GM23248 (cell line): ENCODE measurements at regions not wholly inside any gene's neighbourhood (a gene's known extent, or its start where the extent isn't known, plus 50 kb on each side); places are given as distances from the start of the nearest gene placed in this dataset.

Experiments used
- DNase-seq: peaks from one replicate; pipeline ENCODE4 v3.0.0-alpha.2; 2015
- H2AFZ ChIP-seq: fragments of 200-600 bp; sonication (generic); 2 replicates; pipeline ENCODE4 v1.6.1; 2016; ENCODE audit warnings: antibody characterized with exemption
- H3F3A ChIP-seq: fragments of 200-600 bp; sonication (generic); 2 replicates; pipeline ENCODE4 v1.6.1; 2016; ENCODE audit warnings: mild to moderate bottlenecking, antibody characterized with exemption, mixed run types; ENCODE audit not compliant: insufficient read depth
- H3K27ac ChIP-seq: fragments of 200-600 bp; sonication (generic); 2 replicates; pipeline ENCODE4 v1.5.1; 2016; ENCODE audit warnings: mild to moderate bottlenecking
- H3K27me3 ChIP-seq: fragments of 200-600 bp; sonication (generic); replicated peaks from 2 replicates; pipeline ENCODE4 v1.6.1; 2016; ENCODE audit warnings: mild to moderate bottlenecking; ENCODE audit not compliant: insufficient read depth
- H3K36me3 ChIP-seq: fragments of 200-600 bp; sonication (generic); 2 replicates; pipeline ENCODE4 v1.6.1; 2016; ENCODE audit warnings: low read depth, mild to moderate bottlenecking
- H3K4me1 ChIP-seq: fragments of 200-600 bp; sonication (generic); 2 replicates; pipeline ENCODE4 v1.6.1; 2016; ENCODE audit warnings: mild to moderate bottlenecking; ENCODE audit not compliant: insufficient read depth
- H3K4me2 ChIP-seq: fragments of 200-600 bp; sonication (generic); one replicate; pipeline ENCODE4 v1.6.1; 2016; ENCODE audit warnings: mild to moderate bottlenecking; ENCODE audit not compliant: unreplicated experiment
- H3K4me3 ChIP-seq: fragments of 200-600 bp; sonication (generic); 2 replicates; pipeline ENCODE4 v1.5.1; 2016; ENCODE audit warnings: mild to moderate bottlenecking
- H3K79me2 ChIP-seq: fragments of 200-600 bp; sonication (generic); 2 replicates; pipeline ENCODE4 v1.6.1; 2016; ENCODE audit warnings: mild to moderate bottlenecking; ENCODE audit not compliant: insufficient read depth
- H3K9ac ChIP-seq: fragments of 200-600 bp; sonication (generic); 2 replicates; pipeline ENCODE4 v1.6.1; 2016; ENCODE audit warnings: mild to moderate bottlenecking
- H3K9me2 ChIP-seq: fragments of 200-600 bp; sonication (generic); 2 replicates; pipeline ENCODE4 v1.6.1; 2016; ENCODE audit warnings: mixed run types, mild to moderate bottlenecking, moderate library complexity; ENCODE audit not compliant: insufficient read depth
- H3K9me3 ChIP-seq: fragments of 200-600 bp; sonication (generic); one replicate; pipeline ENCODE4 v1.6.1; 2017; ENCODE audit warnings: low read depth
- H4K20me1 ChIP-seq: fragments of 200-600 bp; sonication (generic); 2 replicates; pipeline ENCODE4 v1.6.0; 2016; ENCODE audit not compliant: insufficient read depth
- EZH2 ChIP-seq: fragments of 200-600 bp; sonication (generic); IDR thresholded peaks from 2 replicates; pipeline ENCODE4 v1.6.1; 2018; ENCODE audit warnings: antibody characterized with exemption, mild to moderate bottlenecking; ENCODE audit not compliant: insufficient read depth, poor library complexity, severe bottlenecking
- EZH2phosphoT487 ChIP-seq: fragments of 200-600 bp; sonication (generic); IDR thresholded peaks from 2 replicates; pipeline ENCODE4 v1.6.1; 2018; ENCODE audit warnings: antibody characterized with exemption, moderate library complexity, mild to moderate bottlenecking, low read depth; ENCODE audit not compliant: insufficient read depth
- WGBS, 2 experiments: methylation state at CpG; one replicate each; pipeline ENCODE4 v1.1.6; 2015 to 2017; ENCODE audit warnings: low lambda C conversion rate in 2 of 2, low coverage in 1 of 2; ENCODE audit errors: missing lambda C conversion rate in 2 of 2; 5-methylcytosine and 5-hydroxymethylcytosine counted together
- in situ Hi-C: fragments of 300-500 bp; cut with MboI; formaldehyde crosslinking; loops from 2 replicates; pipeline ENCODE4 v1.15.0; 2020

- 12 to 20% methylated on average over 2 of the region's 2 CpGs for WGBS, 2 experiments
These were observed 2071.2 kb upstream of the CDH6 start for GRCh38 chr5:29122306-29122705.

GRCh38 chr5:29114331-29114768 lies 2076.0 kb upstream of the CDH9 start:
- no peak for DNase-seq
- Histone ChIP-seq H3K4me2 (no peak overlapping the region), H3K36me3 (no peaks in the 10 kb centered on the region), H3K27ac (no peak overlapping the region), H3K9me3 (no peaks in the 10 kb centered on the region), H2AFZ (no peak overlapping the region), H3K4me3 (no peak overlapping the region), H3K9ac (no peak overlapping the region), H3K9me2 (no peaks in the 10 kb centered on the region), H3K79me2 (no peaks in the 10 kb centered on the region), H3K4me1 (no peaks in the 10 kb centered on the region), H3K27me3 (no peaks in the 10 kb centered on the region), H3F3A (no peaks in the 10 kb centered on the region), H4K20me1 (no peaks in the 10 kb centered on the region)
- in situ Hi-C loops = no loop called here
- TF ChIP-seq EZH2 (no peak), EZH2phosphoT487 (no peak)

More at GRCh38 chr5:29122306-29122705, 2071.2 kb upstream of the CDH6 start:
- no peaks in the 10 kb centered on the region for H4K20me1 ChIP-seq
- H3K36me3 ChIP-seq = no peaks in the 10 kb centered on the region
- no peak overlapping the region for H3K27ac ChIP-seq
- H3K4me2 ChIP-seq = no peak overlapping the region
- no peak overlapping the region for H2AFZ ChIP-seq
- H3K79me2 ChIP-seq = no peaks in the 10 kb centered on the region
- H3F3A ChIP-seq = no peaks in the 10 kb centered on the region
- no peak for DNase-seq
- TF ChIP-seq EZH2phosphoT487 (no peak), EZH2 (no peak)
- no peak overlapping the region for H3K9ac ChIP-seq
- in situ Hi-C loops = no loop called here
- H3K9me2 ChIP-seq = no peaks in the 10 kb centered on the region
- no peaks in the 10 kb centered on the region for H3K4me1 ChIP-seq
- no peaks in the 10 kb centered on the region for H3K27me3 ChIP-seq
- no peaks in the 10 kb centered on the region for H3K9me3 ChIP-seq
- H3K4me3 ChIP-seq = no peak overlapping the region

GRCh38 chr5:29113516-29113915 lies 2075.1 kb upstream of the CDH9 start:
- H3K4me2 ChIP-seq = no peak overlapping the region
- H3K9ac ChIP-seq = no peak overlapping the region
- no peaks in the 10 kb centered on the region for H3K4me1 ChIP-seq
- no peak for DNase-seq
- WGBS, 2 experiments = 82 to 90% methylated on average over 2 of the region's 2 CpGs
- no peak overlapping the region for H2AFZ ChIP-seq
- no peaks in the 10 kb centered on the region for H3K9me3 ChIP-seq
- no peaks in the 10 kb centered on the region for H3K79me2 ChIP-seq
- no peak overlapping the region for H3K4me3 ChIP-seq
- TF ChIP-seq EZH2phosphoT487 (no peak), EZH2 (no peak)
- no peaks in the 10 kb centered on the region for H3K36me3 ChIP-seq
- no peaks in the 10 kb centered on the region for H3K27me3 ChIP-seq
- no peaks in the 10 kb centered on the region for H3K9me2 ChIP-seq
- no peaks in the 10 kb centered on the region for H3F3A ChIP-seq
- in situ Hi-C loops = no loop called here
- H4K20me1 ChIP-seq = no peaks in the 10 kb centered on the region
- no peak overlapping the region for H3K27ac ChIP-seq

GRCh38 chr5:29099585-29099984 lies 2061.2 kb upstream of the CDH9 start:
- H3K27me3 ChIP-seq = no peaks in the 10 kb centered on the region
- H3K27ac ChIP-seq = no peak overlapping the region
- 0 out of 2 replicates have a peak, but pooled peaks cover 5% of the 10 kb centered on the region for H3K9me2 ChIP-seq
- peaks cover 4% of the 10 kb centered on the region for H3K9me3 ChIP-seq
- WGBS, 2 experiments = 37% methylated on average over 3 of the region's 3 CpGs
- no peak overlapping the region for H2AFZ ChIP-seq
- TF ChIP-seq EZH2phosphoT487 = no peak
- TF ChIP-seq EZH2 = no peak
- H3F3A ChIP-seq = no peaks in the 10 kb centered on the region
- H3K4me1 ChIP-seq = no peaks in the 10 kb centered on the region
- in situ Hi-C loops = no loop called here
- H4K20me1 ChIP-seq = no peaks in the 10 kb centered on the region
- no peak overlapping the region for H3K4me3 ChIP-seq
- no peaks in the 10 kb centered on the region for H3K79me2 ChIP-seq
- H3K4me2 ChIP-seq = no peak overlapping the region
- no peak for DNase-seq
- H3K9ac ChIP-seq = no peak overlapping the region
- no peaks in the 10 kb centered on the region for H3K36me3 ChIP-seq

DNA sequence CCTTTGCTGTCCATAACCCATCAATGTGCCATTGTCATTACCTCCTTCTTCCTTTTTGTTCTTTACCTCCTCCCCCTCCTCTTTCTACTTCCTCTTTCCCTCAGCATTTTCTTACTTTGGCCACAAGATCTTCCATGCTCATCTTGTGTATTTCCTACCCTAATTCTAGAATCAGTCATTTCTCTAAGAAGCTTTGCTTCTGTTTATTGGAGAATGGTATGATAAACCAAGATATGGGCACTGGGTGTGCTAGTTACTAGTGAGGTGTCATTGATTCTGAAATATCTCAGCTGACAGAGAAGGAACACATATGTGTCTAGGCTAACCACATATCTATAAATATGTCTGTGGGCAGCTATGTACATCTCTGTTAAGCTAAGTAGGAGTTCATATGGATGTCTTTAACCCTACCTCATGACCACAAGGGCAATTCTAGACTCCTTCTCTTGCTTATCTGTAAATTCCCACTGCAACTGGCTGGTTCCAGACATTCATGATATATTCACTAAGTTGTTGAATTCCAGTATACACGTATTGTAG lies 2051.3 kb upstream of the CDH9 start:
- H2AFZ ChIP-seq = no peak overlapping the region
- H3K9ac ChIP-seq = no peak overlapping the region
- no peaks in the 10 kb centered on the region for H4K20me1 ChIP-seq
- no peak overlapping the region for H3K4me3 ChIP-seq
- TF ChIP-seq EZH2phosphoT487 (no peak), EZH2 (no peak)
- no peaks in the 10 kb centered on the region for H3F3A ChIP-seq
- no peaks in the 10 kb centered on the region for H3K79me2 ChIP-seq
- in situ Hi-C loops = no loop called here
- H3K27ac ChIP-seq = no peak overlapping the region
- no peaks in the 10 kb centered on the region for H3K27me3 ChIP-seq
- H3K4me2 ChIP-seq = no peak overlapping the region
- 0 to 5% methylated on average over 1 of the region's 1 CpG for WGBS, 2 experiments
- H3K4me1 ChIP-seq = no peaks in the 10 kb centered on the region
- no peak for DNase-seq
- H3K36me3 ChIP-seq = no peaks in the 10 kb centered on the region
- peaks cover 7% of the 10 kb centered on the region for H3K9me3 ChIP-seq
- no peaks in the 10 kb centered on the region for H3K9me2 ChIP-seq
